IPS-NIHi11 (cell line): ENCODE measurements at regions not wholly inside any gene's neighbourhood (a gene's known extent, or its start where the extent isn't known, plus 50 kb on each side); places are given as distances from the start of the nearest gene placed in this dataset.

Experiments
- DNase-seq: peaks from one replicate; pipeline ENCODE4 v3.0.0; 2012; ENCODE audit warnings: mixed read lengths, low spot score

- no peak for DNase-seq
Measured at GRCh38 chr2:176612736-176613135, 343.5 kb downstream of the MTX2 start.

- no peak for DNase-seq
Measured at GRCh38 chr2:176613323-176613987, 344.2 kb downstream of the MTX2 start.

GRCh38 chr2:176614049-176614448, 344.8 kb downstream of the MTX2 start:
- peak; percentile 23 for DNase-seq

- DNase-seq: no peak
Measured at GRCh38 chr2:176614930-176615329, 345.7 kb downstream of the MTX2 start.

- no peak for DNase-seq
Measured at GRCh38 chr2:176619504-176619903, 350.3 kb downstream of the MTX2 start.

- no peak for DNase-seq
Measured at GRCh38 chr2:176621350-176621749, 352.1 kb downstream of the MTX2 start.

- no peak for DNase-seq
Measured at GRCh38 chr2:176622792-176623191, 353.6 kb downstream of the MTX2 start.

- DNase-seq: no peak
Measured at GRCh38 chr2:176626796-176627195, 357.6 kb downstream of the MTX2 start.

- DNase-seq: no peak
Measured at GRCh38 chr2:176628438-176628837, 359.2 kb downstream of the MTX2 start.

- no peak for DNase-seq
Measured at GRCh38 chr2:176633754-176634153, 364.5 kb downstream of the MTX2 start.

- no peak for DNase-seq
Measured at GRCh38 chr2:176636401-176636800, 367.2 kb downstream of the MTX2 start.

GRCh38 chr2:176637142-176637485, 367.9 kb downstream of the MTX2 start:
- DNase-seq: no peak

GRCh38 chr2:176637486-176638166, 368.4 kb downstream of the MTX2 start:
- peak; percentile 69 for DNase-seq

- DNase-seq: peak; percentile 85
Measured at GRCh38 chr2:176638167-176639015, 369.1 kb downstream of the MTX2 start.

GRCh38 chr2:176639016-176639343, 369.7 kb downstream of the MTX2 start:
- DNase-seq: no peak

GRCh38 chr2:176639671-176640070, 370.4 kb downstream of the MTX2 start:
- no peak for DNase-seq

- no peak for DNase-seq
Measured at GRCh38 chr2:176641436-176641835, 372.2 kb downstream of the MTX2 start.

GRCh38 chr2:176642074-176642473, 372.8 kb downstream of the MTX2 start:
- no peak for DNase-seq

- DNase-seq: peak; percentile 31
Measured at GRCh38 chr2:176643646-176644045, 374.4 kb downstream of the MTX2 start.

GRCh38 chr2:176645494-176645893, 376.3 kb downstream of the MTX2 start:
- DNase-seq: no peak

GRCh38 chr2:176646033-176646615, 376.9 kb downstream of the MTX2 start:
- no peak for DNase-seq

GRCh38 chr2:176647325-176648165, 378.3 kb downstream of the MTX2 start:
- DNase-seq: no peak
